DOHH2 (cell line): ENCODE measurements at regions not wholly inside any gene's neighbourhood (a gene's known extent, or its start where the extent isn't known, plus 50 kb on each side); places are given as distances from the start of the nearest gene placed in this dataset.
"Not testable (repeated sequence)": the region's sequence is repeated elsewhere in the genome, so short reads cannot be mapped to it uniquely, and the experiment has no call there.

Experiments used
- H3F3A ChIP-seq: fragments of 200-600 bp; sonication (generic), shearing (Covaris generic); 2 replicates; pipeline ENCODE4 v1.6.0; 2016; ENCODE audit warnings: antibody characterized with exemption, mild to moderate bottlenecking; ENCODE audit not compliant: control insufficient read depth, insufficient read depth
- H3K27ac ChIP-seq: fragments of 200-600 bp; sonication (generic); 2 replicates; pipeline ENCODE4 v1.5.1; 2014; ENCODE audit warnings: low read depth, mild to moderate bottlenecking, low read length, moderate library complexity
- H3K27me3 ChIP-seq: fragments of 200-600 bp; sonication (generic); 2 replicates; pipeline ENCODE4 v1.6.1; 2014; ENCODE audit warnings: mild to moderate bottlenecking, low read length, mixed read lengths; ENCODE audit not compliant: control insufficient read depth
- H3K36me3 ChIP-seq: fragments of 200-600 bp; sonication (generic); 2 replicates; pipeline ENCODE4 v1.6.1; 2014; ENCODE audit warnings: mild to moderate bottlenecking, low read length, moderate library complexity, mixed read lengths; ENCODE audit not compliant: control insufficient read depth
- H3K4me1 ChIP-seq: fragments of 200-600 bp; sonication (generic); 2 replicates; pipeline ENCODE4 v1.6.1; 2014; ENCODE audit warnings: mild to moderate bottlenecking, low read length, mixed read lengths; ENCODE audit not compliant: control insufficient read depth
- H3K4me2 ChIP-seq: fragments of 200-600 bp; sonication (generic); 2 replicates; pipeline ENCODE4 v1.6.0; 2014; ENCODE audit warnings: mild to moderate bottlenecking, low read length, moderate library complexity
- H3K4me3 ChIP-seq: fragments of 200-600 bp; sonication (generic); 2 replicates; pipeline ENCODE4 v1.5.1; 2014; ENCODE audit warnings: mild to moderate bottlenecking, low read length, mixed read lengths
- H3K79me2 ChIP-seq: fragments of 200-600 bp; sonication (generic); 2 replicates; pipeline ENCODE4 v1.6.1; 2014; ENCODE audit warnings: mild to moderate bottlenecking, low read length, mixed read lengths; ENCODE audit not compliant: control insufficient read depth
- H3K9me2 ChIP-seq: fragments of 200-600 bp; sonication (generic); replicated peaks from 2 replicates; pipeline ENCODE4 v1.6.1; 2014; ENCODE audit warnings: mild to moderate bottlenecking, low read length, mixed read lengths; ENCODE audit not compliant: control insufficient read depth
- H3K9me3 ChIP-seq: fragments of 200-600 bp; sonication (generic); 2 replicates; pipeline ENCODE4 v1.6.1; 2014; ENCODE audit warnings: antibody characterized with exemption, low read length, mixed read lengths; ENCODE audit not compliant: control insufficient read depth, insufficient read depth
- H4K20me1 ChIP-seq: fragments of 200-600 bp; sonication (generic); 2 replicates; pipeline ENCODE4 v1.6.0; 2014; ENCODE audit warnings: low read depth, mild to moderate bottlenecking, antibody characterized with exemption, low read length, moderate library complexity; ENCODE audit not compliant: control insufficient read depth, insufficient read depth
- CTCF ChIP-seq: fragments of 200-600 bp; sonication (generic); IDR thresholded peaks from one replicate; pipeline ENCODE4 v1.5.1; 2014; ENCODE audit warnings: antibody characterized with exemption, mild to moderate bottlenecking, low read depth, low read length; ENCODE audit not compliant: poor library complexity, severe bottlenecking
- EZH2phosphoT487 ChIP-seq: fragments of 200-600 bp; sonication (generic); IDR thresholded peaks from 2 replicates; pipeline ENCODE4 v1.6.1; 2017; ENCODE audit warnings: borderline replicate concordance, mild to moderate bottlenecking, antibody characterized with exemption, low read length, moderate library complexity, mixed read lengths

GRCh38 chrX:66961665-66962064 lies 322.8 kb upstream of the EDA2R start:
- H3F3A ChIP-seq: no peaks in the 10 kb centered on the region
- TF ChIP-seq EZH2phosphoT487: no peak
- TF ChIP-seq CTCF: no peak
- H3K27ac ChIP-seq: no peak overlapping the region
- no peaks in the 10 kb centered on the region for H3K4me1 ChIP-seq
- no peaks in the 10 kb centered on the region for H3K79me2 ChIP-seq
- no peak overlapping the region for H3K4me3 ChIP-seq
- no peaks in the 10 kb centered on the region for H3K27me3 ChIP-seq
- no peaks in the 10 kb centered on the region for H3K36me3 ChIP-seq
- no peaks in the 10 kb centered on the region for H3K9me3 ChIP-seq
- no peak overlapping the region for H3K4me2 ChIP-seq
- no peaks in the 10 kb centered on the region for H4K20me1 ChIP-seq
- H3K9me2 ChIP-seq: no peaks in the 10 kb centered on the region

- Histone ChIP-seq H3K9me3 (no peaks in the 10 kb centered on the region), H3K4me2 (no peak overlapping the region), H3K27ac (no peak overlapping the region), H3K4me3 (no peak overlapping the region), H3F3A (no peaks in the 10 kb centered on the region), H3K36me3 (no peaks in the 10 kb centered on the region), H3K79me2 (no peaks in the 10 kb centered on the region), H4K20me1 (no peaks in the 10 kb centered on the region), H3K9me2 (no peaks in the 10 kb centered on the region), H3K27me3 (no peaks in the 10 kb centered on the region), H3K4me1 (no peaks in the 10 kb centered on the region)
- TF ChIP-seq EZH2phosphoT487: no peak
- TF ChIP-seq CTCF: no peak
Measured at GRCh38 chrX:66931713-66932112, 292.8 kb upstream of the EDA2R start.

- H3K4me1 ChIP-seq, H3K4me3 ChIP-seq, H3K9me2 ChIP-seq, H3K27ac ChIP-seq, H3K4me2 ChIP-seq, H3F3A ChIP-seq, H4K20me1 ChIP-seq, H3K9me3 ChIP-seq, H3K27me3 ChIP-seq, H3K79me2 ChIP-seq, H3K36me3 ChIP-seq: not testable (repeated sequence)
Measured at GRCh38 chrX:66930516-66930915, 291.6 kb upstream of the EDA2R start.

GRCh38 chrX:66920296-66920695 lies 281.4 kb upstream of the EDA2R start:
- no peaks in the 10 kb centered on the region for H3K36me3 ChIP-seq
- no peaks in the 10 kb centered on the region for H3F3A ChIP-seq
- H3K27ac ChIP-seq: no peak overlapping the region
- H3K4me2 ChIP-seq: no peak overlapping the region
- H3K79me2 ChIP-seq: no peaks in the 10 kb centered on the region
- H3K4me1 ChIP-seq: no peaks in the 10 kb centered on the region
- no peaks in the 10 kb centered on the region for H3K9me2 ChIP-seq
- no peak for TF ChIP-seq CTCF
- no peak for TF ChIP-seq EZH2phosphoT487
- no peaks in the 10 kb centered on the region for H3K9me3 ChIP-seq
- no peak overlapping the region for H3K4me3 ChIP-seq
- H3K27me3 ChIP-seq: no peaks in the 10 kb centered on the region
- no peaks in the 10 kb centered on the region for H4K20me1 ChIP-seq
